ENCODE measurements at regions not wholly inside any gene's neighbourhood (a gene's known extent, or its start where the extent isn't known, plus 50 kb on each side); places are given as distances from the start of the nearest gene placed in this dataset.

DNA sequence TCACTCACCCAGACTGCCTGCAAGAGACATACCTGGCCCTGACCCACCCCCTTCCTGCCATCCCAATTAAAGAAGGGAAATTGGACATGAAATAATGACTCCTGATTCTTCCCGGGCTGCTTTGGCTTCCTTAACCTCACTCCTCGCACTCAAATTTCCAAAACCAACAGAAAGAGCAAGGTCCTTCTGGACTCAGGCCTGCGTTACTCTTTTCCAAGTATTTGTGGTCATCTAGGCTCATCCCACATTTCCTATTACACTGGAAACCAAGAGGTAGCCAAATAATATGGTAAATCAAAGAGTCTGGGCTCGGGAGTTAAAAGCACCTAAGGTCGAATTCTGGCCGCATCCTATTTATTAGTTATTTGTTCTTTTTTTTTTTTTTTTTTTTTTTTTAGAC lies 359.3 kb downstream of the NPIPA8 start:
- no peaks in the 10 kb centered on the region for H3K4me1 Mint-ChIP-seq
- H3K36me3 Mint-ChIP-seq: no peaks in the 10 kb centered on the region
- H3K36me3 ChIP-seq (ENCODE audit: control insufficient read depth, insufficient read depth, low read length): no peaks in the 10 kb centered on the region
- H3K4me3 Mint-ChIP-seq: no peak overlapping the region
- no peaks in the 10 kb centered on the region for H3K9me3 ChIP-seq (ENCODE audit: control insufficient read depth in 2 of 2, low read length in 2 of 2)
- no peak overlapping the region for H3K27ac Mint-ChIP-seq
- DNase-seq: no peak
- H3K27ac ChIP-seq (ENCODE audit: insufficient read depth, low read length, poor library complexity, severe bottlenecking): no peak overlapping the region
- no peaks in the 10 kb centered on the region for H3K27me3 ChIP-seq (ENCODE audit: control insufficient read depth, insufficient read depth, low read length)
- no peaks in the 10 kb centered on the region for H3K4me1 ChIP-seq (ENCODE audit: control insufficient read depth, insufficient read depth, low read length, poor library complexity, severe bottlenecking)
- no peak overlapping the region for H3K4me3 ChIP-seq (ENCODE audit: low read depth, low read length)
- ATAC-seq (ENCODE audit: low read depth in 2 of 2): no peak
- H3K9me3 Mint-ChIP-seq: peaks cover 0 to 7% (median 0%) of the 10 kb centered on the region in 7 donors
- peaks cover 1% of the 10 kb centered on the region for H3K27me3 Mint-ChIP-seq

DNA sequence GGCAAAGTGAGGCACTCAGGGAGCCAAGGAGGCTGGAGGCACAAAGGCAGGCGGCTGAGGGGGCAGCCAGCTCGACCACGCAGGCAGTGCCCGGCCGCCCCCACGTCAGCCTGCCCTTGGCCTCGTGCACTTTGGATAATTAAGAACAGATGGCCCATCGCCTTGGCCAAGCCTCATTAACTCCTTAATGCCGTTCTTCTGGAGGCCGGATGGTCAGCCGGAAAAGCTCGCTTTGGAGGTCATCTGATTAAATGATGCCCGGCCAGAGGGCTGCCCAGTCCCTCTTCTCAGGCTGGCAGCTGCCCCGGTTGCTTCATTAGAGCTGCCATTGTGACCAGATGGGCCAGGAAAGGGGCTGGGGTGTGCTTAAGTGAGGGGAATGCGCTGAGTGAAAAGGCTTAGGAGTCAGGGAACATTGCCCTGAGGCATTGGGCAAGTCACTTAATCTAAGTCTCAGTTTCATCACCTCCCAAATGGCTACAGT lies 364.0 kb downstream of the NPIPA8 start:
- DNase-seq: no peak
- H3K4me3 ChIP-seq (ENCODE audit: low read depth, low read length): no peak overlapping the region
- Mint-ChIP-seq H3K27ac (no peak overlapping the region), H3K4me3 (no peak overlapping the region), H3K36me3 (no peaks in the 10 kb centered on the region), H3K9me3 (peaks cover 0 to 2% (median 0%) of the 10 kb centered on the region in 7 donors), H3K27me3 (peaks cover 13% of the 10 kb centered on the region), H3K4me1 (no peaks in the 10 kb centered on the region)
- no peaks in the 10 kb centered on the region for H3K36me3 ChIP-seq (ENCODE audit: control insufficient read depth, insufficient read depth, low read length)
- no peaks in the 10 kb centered on the region for H3K9me3 ChIP-seq (ENCODE audit: control insufficient read depth in 2 of 2, low read length in 2 of 2)
- no peak for ATAC-seq (ENCODE audit: low read depth in 2 of 2)
- no peaks in the 10 kb centered on the region for H3K27me3 ChIP-seq (ENCODE audit: control insufficient read depth, insufficient read depth, low read length)
- H3K27ac ChIP-seq (ENCODE audit: insufficient read depth, low read length, poor library complexity, severe bottlenecking): no peak overlapping the region
- no peaks in the 10 kb centered on the region for H3K4me1 ChIP-seq (ENCODE audit: control insufficient read depth, insufficient read depth, low read length, poor library complexity, severe bottlenecking)

GRCh38 chr16:17970816-17971331 lies 365.7 kb downstream of the NPIPA8 start:
- Mint-ChIP-seq H3K9me3 (peaks cover 0 to 8% (median 0%) of the 10 kb centered on the region in 7 donors), H3K36me3 (no peaks in the 10 kb centered on the region), H3K27ac (no peak overlapping the region), H3K4me1 (no peaks in the 10 kb centered on the region), H3K27me3 (peaks cover 13% of the 10 kb centered on the region), H3K4me3 (no peak overlapping the region)
- DNase-seq (no peak), ATAC-seq (ENCODE audit: low read depth in 2 of 2) (no peak)
- H3K9me3 ChIP-seq (ENCODE audit: control insufficient read depth in 2 of 2, low read length in 2 of 2): no peaks in the 10 kb centered on the region
- H3K27me3 ChIP-seq (ENCODE audit: control insufficient read depth, insufficient read depth, low read length): no peaks in the 10 kb centered on the region
- H3K4me3 ChIP-seq (ENCODE audit: low read depth, low read length): no peak overlapping the region
- no peak overlapping the region for H3K27ac ChIP-seq (ENCODE audit: insufficient read depth, low read length, poor library complexity, severe bottlenecking)
- H3K36me3 ChIP-seq (ENCODE audit: control insufficient read depth, insufficient read depth, low read length): no peaks in the 10 kb centered on the region
- H3K4me1 ChIP-seq (ENCODE audit: control insufficient read depth, insufficient read depth, low read length, poor library complexity, severe bottlenecking): no peaks in the 10 kb centered on the region

DNA sequence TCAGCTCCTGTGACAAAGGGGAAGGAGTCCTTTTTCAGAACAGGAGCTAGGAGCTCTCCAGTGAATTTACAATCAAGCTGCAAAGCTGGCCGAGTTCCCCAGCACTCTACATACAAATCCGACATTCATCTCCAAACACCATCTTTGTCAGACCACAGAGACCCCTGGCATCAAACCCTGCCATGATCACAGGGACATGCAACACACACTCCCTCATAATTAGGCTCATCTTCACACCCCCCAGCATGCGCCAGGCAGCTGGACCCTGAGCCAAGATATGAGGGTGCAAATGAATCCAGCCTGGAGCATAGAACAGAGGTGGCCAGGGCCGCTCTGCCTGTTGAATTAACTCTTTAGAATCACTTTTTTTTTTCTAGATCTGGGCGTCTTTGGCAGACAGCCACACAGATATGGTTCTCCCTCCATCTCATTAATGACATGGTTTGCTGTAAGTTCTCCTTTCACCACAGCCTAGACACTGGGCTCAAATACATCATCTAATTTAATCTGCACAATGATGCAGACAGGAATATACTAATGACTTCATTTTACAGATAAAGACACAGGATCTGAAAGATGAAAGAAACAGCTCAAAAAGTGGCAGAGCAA lies 366.3 kb downstream of the NPIPA8 start:
- H3K27ac ChIP-seq (ENCODE audit: insufficient read depth, low read length, poor library complexity, severe bottlenecking): no peak overlapping the region
- Mint-ChIP-seq H3K27me3 (peaks cover 13% of the 10 kb centered on the region), H3K27ac (no peak overlapping the region), H3K9me3 (peaks cover 0 to 6% (median 0%) of the 10 kb centered on the region in 7 donors), H3K36me3 (no peaks in the 10 kb centered on the region), H3K4me1 (no peaks in the 10 kb centered on the region), H3K4me3 (no peak overlapping the region)
- H3K27me3 ChIP-seq (ENCODE audit: control insufficient read depth, insufficient read depth, low read length): no peaks in the 10 kb centered on the region
- H3K9me3 ChIP-seq (ENCODE audit: control insufficient read depth in 2 of 2, low read length in 2 of 2): no peaks in the 10 kb centered on the region
- no peaks in the 10 kb centered on the region for H3K4me1 ChIP-seq (ENCODE audit: control insufficient read depth, insufficient read depth, low read length, poor library complexity, severe bottlenecking)
- no peaks in the 10 kb centered on the region for H3K36me3 ChIP-seq (ENCODE audit: control insufficient read depth, insufficient read depth, low read length)
- ATAC-seq (ENCODE audit: low read depth in 2 of 2) (no peak), DNase-seq (no peak)
- H3K4me3 ChIP-seq (ENCODE audit: low read depth, low read length): no peak overlapping the region

DNA sequence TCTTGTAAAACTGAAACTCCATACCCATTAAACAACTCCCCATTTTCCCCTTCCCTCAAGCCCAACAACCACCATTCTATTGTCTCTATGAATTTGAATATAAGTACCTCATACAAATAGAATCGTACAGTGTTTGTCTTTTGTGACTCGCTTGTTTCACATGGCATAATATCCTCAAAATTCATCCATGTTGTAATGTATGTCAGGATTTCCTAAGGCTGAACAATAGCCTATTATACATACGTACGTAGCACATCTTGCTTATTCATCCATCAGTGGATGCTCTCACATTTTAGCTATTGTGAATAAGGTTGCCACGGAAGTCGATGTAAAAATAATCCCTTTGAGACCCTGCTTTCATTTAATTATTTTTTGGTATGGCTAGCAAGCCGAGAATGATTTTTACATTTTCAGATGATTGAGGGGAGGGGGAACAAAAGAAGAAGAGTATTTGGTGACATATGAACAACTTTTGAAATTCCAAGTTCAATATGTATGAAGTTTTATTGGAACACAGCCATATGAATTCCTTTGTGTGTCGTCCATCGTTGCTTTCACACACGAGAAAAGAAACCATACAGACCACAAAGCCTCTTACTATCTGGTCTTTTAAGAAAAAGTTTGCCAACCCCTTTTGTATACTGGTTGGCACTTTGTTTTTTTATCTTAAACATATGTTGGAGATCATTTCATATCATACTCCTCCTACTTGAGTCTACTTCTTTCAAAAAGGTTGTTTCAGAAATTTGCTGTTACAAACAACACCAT lies 371.2 kb downstream of the NPIPA8 start:
- Mint-ChIP-seq H3K36me3 (no peaks in the 10 kb centered on the region), H3K4me3 (no peak overlapping the region), H3K9me3 (peaks cover 0 to 10% (median 2%) of the 10 kb centered on the region in 7 donors), H3K27ac (no peak overlapping the region), H3K4me1 (no peaks in the 10 kb centered on the region), H3K27me3 (peaks cover 8% of the 10 kb centered on the region)
- H3K9me3 ChIP-seq (ENCODE audit: control insufficient read depth in 2 of 2, low read length in 2 of 2): no peaks in the 10 kb centered on the region
- H3K4me1 ChIP-seq (ENCODE audit: control insufficient read depth, insufficient read depth, low read length, poor library complexity, severe bottlenecking): no peaks in the 10 kb centered on the region
- ATAC-seq (ENCODE audit: low read depth in 2 of 2) (no peak), DNase-seq (no peak)
- no peak overlapping the region for H3K4me3 ChIP-seq (ENCODE audit: low read depth, low read length)
- H3K36me3 ChIP-seq (ENCODE audit: control insufficient read depth, insufficient read depth, low read length): no peaks in the 10 kb centered on the region
- H3K27me3 ChIP-seq (ENCODE audit: control insufficient read depth, insufficient read depth, low read length): no peaks in the 10 kb centered on the region
- no peak overlapping the region for H3K27ac ChIP-seq (ENCODE audit: insufficient read depth, low read length, poor library complexity, severe bottlenecking)

GRCh38 chr16:17964196-17964595 lies 372.3 kb downstream of the NPIPA8 start:
- DNase-seq: no peak
- Mint-ChIP-seq H3K4me1 (no peaks in the 10 kb centered on the region), H3K9me3 (peaks cover 0 to 10% (median 3%) of the 10 kb centered on the region in 7 donors)

GRCh38 chr16:17963185-17963836 lies 373.2 kb downstream of the NPIPA8 start:
- no peaks in the 10 kb centered on the region for H3K27me3 ChIP-seq (ENCODE audit: control insufficient read depth, insufficient read depth, low read length)
- DNase-seq (no peak), ATAC-seq (ENCODE audit: low read depth in 2 of 2) (no peak)
- H3K9me3 ChIP-seq (ENCODE audit: control insufficient read depth in 2 of 2, low read length in 2 of 2): no peaks in the 10 kb centered on the region
- H3K4me3 ChIP-seq (ENCODE audit: low read depth, low read length): no peak overlapping the region
- no peak overlapping the region for H3K4me3 Mint-ChIP-seq
- H3K4me1 ChIP-seq (ENCODE audit: control insufficient read depth, insufficient read depth, low read length, poor library complexity, severe bottlenecking): no peaks in the 10 kb centered on the region
- H3K36me3 ChIP-seq (ENCODE audit: control insufficient read depth, insufficient read depth, low read length): no peaks in the 10 kb centered on the region
- H3K27me3 Mint-ChIP-seq: peaks cover 6% of the 10 kb centered on the region
- no peaks in the 10 kb centered on the region for H3K36me3 Mint-ChIP-seq
- no peak overlapping the region for H3K27ac Mint-ChIP-seq
- H3K4me1 Mint-ChIP-seq: no peaks in the 10 kb centered on the region
- peaks cover 0 to 12% (median 3%) of the 10 kb centered on the region in 7 donors for H3K9me3 Mint-ChIP-seq
- H3K27ac ChIP-seq (ENCODE audit: insufficient read depth, low read length, poor library complexity, severe bottlenecking): no peak overlapping the region

More at GRCh38 chr16:17964196-17964595, 372.3 kb downstream of the NPIPA8 start:
- Histone ChIP-seq H3K27me3 (ENCODE audit: control insufficient read depth, insufficient read depth, low read length) (no peaks in the 10 kb centered on the region), H3K4me1 (ENCODE audit: control insufficient read depth, insufficient read depth, low read length, poor library complexity, severe bottlenecking) (no peaks in the 10 kb centered on the region), H3K4me3 (ENCODE audit: low read depth, low read length) (no peak overlapping the region), H3K9me3 (ENCODE audit: control insufficient read depth in 2 of 2, low read length in 2 of 2) (no peaks in the 10 kb centered on the region), H3K36me3 (ENCODE audit: control insufficient read depth, insufficient read depth, low read length) (no peaks in the 10 kb centered on the region), H3K27ac (ENCODE audit: insufficient read depth, low read length, poor library complexity, severe bottlenecking) (no peak overlapping the region)
- H3K4me3 Mint-ChIP-seq: no peak overlapping the region
- peaks cover 8% of the 10 kb centered on the region for H3K27me3 Mint-ChIP-seq
- H3K36me3 Mint-ChIP-seq: no peaks in the 10 kb centered on the region
- ATAC-seq (ENCODE audit: low read depth in 2 of 2): no peak
- H3K27ac Mint-ChIP-seq: no peak overlapping the region
